ENCODE measurements at regions not wholly inside any gene's neighbourhood (a gene's known extent, or its start where the extent isn't known, plus 50 kb on each side); places are given as distances from the start of the nearest gene placed in this dataset.

GRCh38 chr2:117360586-117360985, 453.9 kb upstream of the DDX18 start:
- TF ChIP-seq CTCF (IDR thresholded peaks at IDR 0.05; ENCODE audit: low read length) (no peak), EZH2 (IDR thresholded peaks at IDR 0.05; ENCODE audit: borderline replicate concordance, low read length) (no peak)
